ENCODE measurements at regions not wholly inside any gene's neighbourhood (a gene's known extent, or its start where the extent isn't known, plus 50 kb on each side); places are given as distances from the start of the nearest gene placed in this dataset.

GRCh38 chr1:88118176-88118845, 565.8 kb upstream of the PKN2 start:
- TF ChIP-seq, protein P1, sequence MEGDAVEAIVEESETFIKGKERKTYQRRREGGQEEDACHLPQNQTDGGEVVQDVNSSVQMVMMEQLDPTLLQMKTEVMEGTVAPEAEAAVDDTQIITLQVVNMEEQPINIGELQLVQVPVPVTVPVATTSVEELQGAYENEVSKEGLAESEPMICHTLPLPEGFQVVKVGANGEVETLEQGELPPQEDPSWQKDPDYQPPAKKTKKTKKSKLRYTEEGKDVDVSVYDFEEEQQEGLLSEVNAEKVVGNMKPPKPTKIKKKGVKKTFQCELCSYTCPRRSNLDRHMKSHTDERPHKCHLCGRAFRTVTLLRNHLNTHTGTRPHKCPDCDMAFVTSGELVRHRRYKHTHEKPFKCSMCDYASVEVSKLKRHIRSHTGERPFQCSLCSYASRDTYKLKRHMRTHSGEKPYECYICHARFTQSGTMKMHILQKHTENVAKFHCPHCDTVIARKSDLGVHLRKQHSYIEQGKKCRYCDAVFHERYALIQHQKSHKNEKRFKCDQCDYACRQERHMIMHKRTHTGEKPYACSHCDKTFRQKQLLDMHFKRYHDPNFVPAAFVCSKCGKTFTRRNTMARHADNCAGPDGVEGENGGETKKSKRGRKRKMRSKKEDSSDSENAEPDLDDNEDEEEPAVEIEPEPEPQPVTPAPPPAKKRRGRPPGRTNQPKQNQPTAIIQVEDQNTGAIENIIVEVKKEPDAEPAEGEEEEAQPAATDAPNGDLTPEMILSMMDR (conservative IDR thresholded peaks at IDR 0.05), result no peak
- no peak for TF ChIP-seq ZFX (IDR thresholded peaks at IDR 0.05)

Measured in C4-2B (cell line).